Ishikawa (cell line): ENCODE measurements at regions not wholly inside any gene's neighbourhood (a gene's known extent, or its start where the extent isn't known, plus 50 kb on each side); places are given as distances from the start of the nearest gene placed in this dataset.

Experiments
- CEBPB ChIP-seq: IDR thresholded peaks from 2 replicates; pipeline ENCODE4 v1.6.1; 2012
- CREB1 ChIP-seq: IDR thresholded peaks from 2 replicates; pipeline ENCODE4 v1.6.1; 2012; ENCODE audit warnings: low read depth
- EGR1 ChIP-seq: IDR thresholded peaks from 2 replicates; pipeline ENCODE4 v1.6.1; 2012
- EP300 ChIP-seq: IDR thresholded peaks from 2 replicates; pipeline ENCODE4 v1.6.1; 2012; ENCODE audit warnings: borderline replicate concordance
- FOXM1 ChIP-seq: IDR thresholded peaks from 2 replicates; pipeline ENCODE4 v1.6.1; 2012; ENCODE audit warnings: low read depth, borderline replicate concordance
- NFIC ChIP-seq: IDR thresholded peaks from 2 replicates; pipeline ENCODE4 v1.6.1; 2012
- RAD21 ChIP-seq: IDR thresholded peaks from 2 replicates; pipeline ENCODE4 v1.6.1; 2012; ENCODE audit warnings: low read depth
- TAF1 ChIP-seq: IDR thresholded peaks from 2 replicates; pipeline ENCODE4 v1.6.1; 2012; ENCODE audit warnings: low read depth, mild to moderate bottlenecking
- TCF12 ChIP-seq: IDR thresholded peaks from 2 replicates; pipeline ENCODE4 v1.6.1; 2012; ENCODE audit warnings: low read depth
- TEAD4 ChIP-seq: IDR thresholded peaks from 2 replicates; pipeline ENCODE4 v1.6.1; 2012
- YY1 ChIP-seq: IDR thresholded peaks from 2 replicates; pipeline ENCODE4 v1.6.1; 2012; ENCODE audit warnings: low read depth
- ZBTB7A ChIP-seq: IDR thresholded peaks from 2 replicates; pipeline ENCODE4 v1.6.1; 2012; ENCODE audit warnings: low read depth
- TF ChIP-seq, protein P1 (sequence below): IDR thresholded peaks from 2 replicates; pipeline ENCODE4 v1.6.1; 2012; ENCODE audit warnings: low read depth, mild to moderate bottlenecking
- TF ChIP-seq, protein P2 (sequence below): IDR thresholded peaks from 2 replicates; pipeline ENCODE4 v1.6.1; 2012
- TF ChIP-seq, protein P3 (sequence below): IDR thresholded peaks from 2 replicates; pipeline ENCODE4 v1.6.1; 2012

- TF ChIP-seq TAF1 (no peak), RAD21 (no peak), NFIC (no peak), TEAD4 (no peak), YY1 (no peak), EP300 (no peak), ZBTB7A (no peak), CREB1 (no peak), FOXM1 (no peak), CEBPB (no peak), TCF12 (no peak), EGR1 (no peak)
- TF ChIP-seq, protein P1, sequence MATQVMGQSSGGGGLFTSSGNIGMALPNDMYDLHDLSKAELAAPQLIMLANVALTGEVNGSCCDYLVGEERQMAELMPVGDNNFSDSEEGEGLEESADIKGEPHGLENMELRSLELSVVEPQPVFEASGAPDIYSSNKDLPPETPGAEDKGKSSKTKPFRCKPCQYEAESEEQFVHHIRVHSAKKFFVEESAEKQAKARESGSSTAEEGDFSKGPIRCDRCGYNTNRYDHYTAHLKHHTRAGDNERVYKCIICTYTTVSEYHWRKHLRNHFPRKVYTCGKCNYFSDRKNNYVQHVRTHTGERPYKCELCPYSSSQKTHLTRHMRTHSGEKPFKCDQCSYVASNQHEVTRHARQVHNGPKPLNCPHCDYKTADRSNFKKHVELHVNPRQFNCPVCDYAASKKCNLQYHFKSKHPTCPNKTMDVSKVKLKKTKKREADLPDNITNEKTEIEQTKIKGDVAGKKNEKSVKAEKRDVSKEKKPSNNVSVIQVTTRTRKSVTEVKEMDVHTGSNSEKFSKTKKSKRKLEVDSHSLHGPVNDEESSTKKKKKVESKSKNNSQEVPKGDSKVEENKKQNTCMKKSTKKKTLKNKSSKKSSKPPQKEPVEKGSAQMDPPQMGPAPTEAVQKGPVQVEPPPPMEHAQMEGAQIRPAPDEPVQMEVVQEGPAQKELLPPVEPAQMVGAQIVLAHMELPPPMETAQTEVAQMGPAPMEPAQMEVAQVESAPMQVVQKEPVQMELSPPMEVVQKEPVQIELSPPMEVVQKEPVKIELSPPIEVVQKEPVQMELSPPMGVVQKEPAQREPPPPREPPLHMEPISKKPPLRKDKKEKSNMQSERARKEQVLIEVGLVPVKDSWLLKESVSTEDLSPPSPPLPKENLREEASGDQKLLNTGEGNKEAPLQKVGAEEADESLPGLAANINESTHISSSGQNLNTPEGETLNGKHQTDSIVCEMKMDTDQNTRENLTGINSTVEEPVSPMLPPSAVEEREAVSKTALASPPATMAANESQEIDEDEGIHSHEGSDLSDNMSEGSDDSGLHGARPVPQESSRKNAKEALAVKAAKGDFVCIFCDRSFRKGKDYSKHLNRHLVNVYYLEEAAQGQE: no peak
- TF ChIP-seq, protein P2, sequence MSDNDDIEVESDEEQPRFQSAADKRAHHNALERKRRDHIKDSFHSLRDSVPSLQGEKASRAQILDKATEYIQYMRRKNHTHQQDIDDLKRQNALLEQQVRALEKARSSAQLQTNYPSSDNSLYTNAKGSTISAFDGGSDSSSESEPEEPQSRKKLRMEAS: no peak
- TF ChIP-seq, protein P3, sequence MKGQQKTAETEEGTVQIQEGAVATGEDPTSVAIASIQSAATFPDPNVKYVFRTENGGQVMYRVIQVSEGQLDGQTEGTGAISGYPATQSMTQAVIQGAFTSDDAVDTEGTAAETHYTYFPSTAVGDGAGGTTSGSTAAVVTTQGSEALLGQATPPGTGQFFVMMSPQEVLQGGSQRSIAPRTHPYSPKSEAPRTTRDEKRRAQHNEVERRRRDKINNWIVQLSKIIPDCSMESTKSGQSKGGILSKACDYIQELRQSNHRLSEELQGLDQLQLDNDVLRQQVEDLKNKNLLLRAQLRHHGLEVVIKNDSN: no peak
Measured at GRCh38 chr2:56831780-56832179, 648.0 kb downstream of the CCDC85A start.

GRCh38 chr2:56834686-56835085, 650.9 kb downstream of the CCDC85A start:
- TF ChIP-seq RAD21 (no peak), CREB1 (no peak), NFIC (no peak), EP300 (no peak), EGR1 (no peak), TEAD4 (no peak), TCF12 (no peak), YY1 (no peak), FOXM1 (no peak), TAF1 (no peak), ZBTB7A (no peak)
- TF ChIP-seq, protein P3: no peak
- TF ChIP-seq, protein P1: no peak

DNA sequence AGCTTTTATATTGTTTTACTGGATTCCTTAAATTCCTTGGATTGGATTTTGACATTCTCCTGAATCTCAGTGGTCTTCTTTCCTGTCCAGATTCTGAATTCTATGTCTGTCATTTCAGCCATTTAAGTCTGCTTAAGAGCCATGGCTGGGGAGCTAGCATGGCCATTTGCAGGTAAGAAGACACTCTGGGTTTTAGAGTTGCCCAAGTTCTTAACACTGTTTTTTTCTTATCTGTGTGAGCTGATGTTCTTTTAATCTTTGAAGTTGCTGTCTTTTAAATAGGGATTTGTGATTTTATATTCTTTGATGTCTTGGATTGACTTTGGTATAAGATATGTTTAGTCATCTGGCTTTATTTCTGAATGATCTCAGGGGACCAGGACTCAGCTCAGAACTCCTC, 677.2 kb downstream of the CCDC85A start:
- TF ChIP-seq CREB1 (no peak), ZBTB7A (no peak), YY1 (no peak)
- TF ChIP-seq, protein P1: no peak

- TF ChIP-seq, protein P2: no peak
- no peak for TF ChIP-seq EP300
- TF ChIP-seq TAF1: no peak
- no peak for TF ChIP-seq EGR1
- TF ChIP-seq, protein P3: no peak
- no peak for TF ChIP-seq CEBPB
- no peak for TF ChIP-seq FOXM1
- no peak for TF ChIP-seq TEAD4
- TF ChIP-seq, protein P1: no peak
- TF ChIP-seq CREB1: no peak
- no peak for TF ChIP-seq YY1
- no peak for TF ChIP-seq NFIC
- TF ChIP-seq RAD21: no peak
- TF ChIP-seq TCF12: no peak
- TF ChIP-seq ZBTB7A: no peak
Measured at GRCh38 chr2:56871644-56872043, 687.9 kb downstream of the CCDC85A start.
